NOMO-1 (cell line): ENCODE measurements at regions not wholly inside any gene's neighbourhood (a gene's known extent, or its start where the extent isn't known, plus 50 kb on each side); places are given as distances from the start of the nearest gene placed in this dataset.
"Not testable (repeated sequence)": the region's sequence is repeated elsewhere in the genome, so short reads cannot be mapped to it uniquely, and the experiment has no call there.

Experiments used
- DNase-seq, 2 experiments: peaks; one replicate each; lab custom pipeline; 2025; ENCODE audit not compliant: unreplicated experiment in 2 of 2; lab: John Stamatoyannopoulos, UW

- not testable (repeated sequence) for DNase-seq
Observed at GRCh38 chr6:30807566-30807965, 63.2 kb upstream of the IER3 start.

GRCh38 chr6:30806581-30807183, 62.3 kb upstream of the IER3 start:
- DNase-seq: no peak

- no peak for DNase-seq
Observed at GRCh38 chr6:30804333-30804732, 60.0 kb upstream of the IER3 start.

GRCh38 chr6:30802731-30803130, 58.4 kb upstream of the IER3 start:
- no peak for DNase-seq

- DNase-seq: no peak
Observed at GRCh38 chr6:30801950-30802349, 57.6 kb upstream of the IER3 start.

GRCh38 chr6:30800871-30801270, 56.5 kb upstream of the IER3 start:
- no peak for DNase-seq

- DNase-seq: peak in 1 of 2 experiments; percentile 58
Observed at GRCh38 chr6:30799210-30799609, 54.9 kb upstream of the IER3 start.

GRCh38 chr6:30798494-30798893, 54.1 kb upstream of the IER3 start:
- no peak for DNase-seq

- DNase-seq: no peak
Observed at GRCh38 chr6:30795549-30796293, 51.4 kb upstream of the IER3 start.
